ENCODE measurements at regions not wholly inside any gene's neighbourhood (a gene's known extent, or its start where the extent isn't known, plus 50 kb on each side); places are given as distances from the start of the nearest gene placed in this dataset.

DNA sequence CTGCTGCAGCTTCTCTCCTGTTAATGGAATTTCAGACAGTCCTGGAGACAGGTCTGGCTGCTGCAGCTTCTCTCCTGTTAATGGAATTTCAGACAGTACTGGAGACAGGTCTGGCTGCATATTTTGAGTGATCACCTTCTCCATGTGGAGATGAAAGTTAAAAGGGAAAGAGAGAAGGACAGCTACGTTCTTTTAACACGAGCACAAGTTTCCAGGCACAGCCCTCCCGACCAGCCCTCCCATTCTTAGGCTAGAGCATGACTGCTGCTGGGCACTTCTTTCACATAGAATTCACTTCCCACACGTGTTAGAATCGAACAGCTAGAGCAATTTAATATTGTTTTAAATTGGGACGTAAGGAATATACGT is 133.3 kb upstream of the DMRT1 start:
- peak in 1 of 2 donors; percentile 28 for DNase-seq (ENCODE audit: low read depth in 1 of 2, low spot score in 1 of 2)
- Histone ChIP-seq H3K27ac (peak overlapping the region; percentile 68), H3K27me3 (no peaks in the 10 kb centered on the region), H3K4me3 (no peak overlapping the region), H3K9me3 (ENCODE audit: low read depth) (no peaks in the 10 kb centered on the region), H3K36me3 (no peaks in the 10 kb centered on the region), H3K4me1 (ENCODE audit: low read depth) (peaks cover 21% of the 10 kb centered on the region)
- TF ChIP-seq CTCF (IDR thresholded peaks at IDR 0.05; ENCODE audit: low read depth, low read length), result no peak

DNA sequence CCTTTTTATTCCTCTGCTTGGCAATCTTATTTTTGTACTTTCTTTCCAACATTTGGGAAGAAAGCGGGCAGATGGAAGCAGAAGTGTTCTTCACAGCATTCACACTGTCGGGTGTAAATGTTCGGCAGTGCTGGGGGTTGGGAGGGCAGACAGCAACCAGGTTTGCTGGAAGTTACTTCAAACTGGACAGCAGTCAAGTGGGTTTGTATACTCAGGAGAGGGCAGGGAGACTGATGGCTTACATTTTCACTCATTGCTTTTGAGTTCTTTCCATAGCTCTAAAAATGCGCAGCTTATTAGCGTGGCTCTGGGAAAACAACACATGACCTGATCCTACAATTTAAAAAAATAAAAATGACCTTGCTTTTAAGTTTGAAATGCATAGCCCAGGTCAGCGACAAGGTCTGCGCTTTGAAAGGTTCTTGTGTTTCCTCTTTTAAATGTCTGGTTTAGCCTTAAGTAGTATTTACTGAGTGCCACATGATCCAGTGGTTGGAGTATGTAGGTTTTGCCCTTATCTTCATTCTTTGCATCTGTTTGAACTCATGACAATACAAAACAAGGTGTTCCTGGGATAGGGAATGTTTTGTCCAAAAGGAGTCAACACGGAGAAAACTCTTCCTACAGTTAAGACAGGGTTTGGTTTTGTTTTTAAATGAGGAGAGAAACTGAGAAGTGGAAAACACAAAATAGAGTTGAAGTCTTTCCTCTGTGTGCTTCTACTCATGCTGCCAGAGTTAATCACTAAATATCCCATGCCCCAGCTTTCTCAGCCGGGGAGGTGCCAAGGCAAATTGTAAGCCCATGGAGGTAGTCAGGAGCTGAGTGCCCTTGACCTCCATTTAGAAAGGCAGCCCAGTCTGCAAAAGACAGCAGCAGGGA is 132.7 kb upstream of the DMRT1 start:
- no peak overlapping the region for H3K4me3 ChIP-seq
- no peaks in the 10 kb centered on the region for H3K9me3 ChIP-seq (ENCODE audit: low read depth)
- H3K27me3 ChIP-seq, result no peaks in the 10 kb centered on the region
- DNase-seq (ENCODE audit: low read depth in 1 of 2, low spot score in 1 of 2), result peak in 1 of 2 donors; percentile 52
- H3K4me1 ChIP-seq (ENCODE audit: low read depth), result peaks cover 21% of the 10 kb centered on the region
- H3K27ac ChIP-seq, result peak overlapping the region; percentile 68
- no peak for TF ChIP-seq CTCF (IDR thresholded peaks at IDR 0.05; ENCODE audit: low read depth, low read length)
- H3K36me3 ChIP-seq, result no peaks in the 10 kb centered on the region

- Histone ChIP-seq H3K4me3 (no peak overlapping the region), H3K27ac (no peak overlapping the region), H3K36me3 (no peaks in the 10 kb centered on the region), H3K4me1 (ENCODE audit: low read depth) (peaks cover 31% of the 10 kb centered on the region), H3K9me3 (ENCODE audit: low read depth) (no peaks in the 10 kb centered on the region), H3K27me3 (no peaks in the 10 kb centered on the region)
- no peak for DNase-seq (ENCODE audit: low read depth in 1 of 2, low spot score in 1 of 2)
- TF ChIP-seq CTCF (IDR thresholded peaks at IDR 0.05; ENCODE audit: low read depth, low read length), result no peak
These were observed 130.3 kb upstream of the DMRT1 start for GRCh38 chr9:710951-711745.

DNA sequence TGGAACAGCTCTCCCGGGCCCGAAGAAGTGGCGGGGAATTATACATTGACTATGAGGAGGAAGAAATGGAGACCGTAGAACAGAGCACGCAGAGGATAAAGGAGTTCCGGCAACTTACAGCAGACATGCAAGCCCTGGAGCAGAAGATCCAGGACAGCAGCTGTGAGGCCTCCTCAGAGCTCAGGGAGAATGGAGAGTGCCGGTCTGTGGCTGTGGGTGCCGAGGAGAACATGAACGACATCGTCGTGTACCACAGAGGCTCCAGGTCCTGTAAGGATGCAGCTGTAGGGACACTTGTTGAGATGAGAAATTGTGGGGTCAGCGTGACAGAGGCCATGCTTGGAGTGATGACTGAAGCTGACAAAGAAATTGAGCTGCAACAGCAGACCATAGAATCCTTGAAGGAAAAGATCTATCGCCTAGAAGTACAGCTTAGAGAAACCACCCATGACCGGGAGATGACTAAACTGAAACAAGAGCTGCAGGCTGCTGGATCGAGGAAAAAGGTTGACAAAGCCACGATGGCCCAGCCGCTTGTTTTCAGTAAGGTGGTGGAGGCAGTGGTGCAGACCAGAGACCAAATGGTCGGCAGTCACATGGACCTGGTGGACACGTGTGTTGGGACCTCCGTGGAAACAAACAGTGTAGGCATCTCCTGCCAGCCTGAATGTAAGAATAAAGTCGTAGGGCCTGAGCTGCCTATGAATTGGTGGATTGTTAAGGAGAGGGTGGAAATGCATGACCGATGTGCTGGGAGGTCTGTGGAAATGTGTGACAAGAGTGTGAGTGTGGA is 129.5 kb upstream of the DMRT1 start:
- H3K9me3 ChIP-seq (ENCODE audit: low read depth), result no peaks in the 10 kb centered on the region
- no peak overlapping the region for H3K4me3 ChIP-seq
- no peak overlapping the region for H3K27ac ChIP-seq
- no peaks in the 10 kb centered on the region for H3K36me3 ChIP-seq
- no peak for DNase-seq (ENCODE audit: low read depth in 1 of 2, low spot score in 1 of 2)
- peaks cover 26% of the 10 kb centered on the region for H3K4me1 ChIP-seq (ENCODE audit: low read depth)
- no peak for TF ChIP-seq CTCF (IDR thresholded peaks at IDR 0.05; ENCODE audit: low read depth, low read length)
- H3K27me3 ChIP-seq, result no peaks in the 10 kb centered on the region

DNA sequence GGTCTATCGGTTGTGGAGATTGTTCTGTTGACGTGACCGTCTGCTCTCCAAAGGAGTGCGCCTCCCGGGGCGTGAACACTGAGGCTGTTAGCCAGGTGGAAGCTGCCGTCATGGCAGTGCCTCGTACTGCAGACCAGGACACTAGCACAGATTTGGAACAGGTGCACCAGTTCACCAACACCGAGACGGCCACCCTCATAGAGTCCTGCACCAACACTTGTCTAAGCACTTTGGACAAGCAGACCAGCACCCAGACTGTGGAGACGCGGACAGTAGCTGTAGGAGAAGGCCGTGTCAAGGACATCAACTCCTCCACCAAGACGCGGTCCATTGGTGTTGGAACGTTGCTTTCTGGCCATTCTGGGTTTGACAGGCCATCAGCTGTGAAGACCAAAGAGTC is 128.9 kb upstream of the DMRT1 start:
- H3K4me1 ChIP-seq (ENCODE audit: low read depth), result peaks cover 26% of the 10 kb centered on the region
- TF ChIP-seq CTCF (IDR thresholded peaks at IDR 0.05; ENCODE audit: low read depth, low read length), result no peak
- H3K27ac ChIP-seq, result no peak overlapping the region
- H3K4me3 ChIP-seq, result no peak overlapping the region
- DNase-seq (ENCODE audit: low read depth in 1 of 2, low spot score in 1 of 2), result no peak
- no peaks in the 10 kb centered on the region for H3K27me3 ChIP-seq
- H3K36me3 ChIP-seq, result no peaks in the 10 kb centered on the region
- no peaks in the 10 kb centered on the region for H3K9me3 ChIP-seq (ENCODE audit: low read depth)
